ENCODE measurements at regions not wholly inside any gene's neighbourhood (a gene's known extent, or its start where the extent isn't known, plus 50 kb on each side); places are given as distances from the start of the nearest gene placed in this dataset.
A peak's percentile ranks its signal among the peaks of the same experiment; 100 is the strongest.

GRCh38 chr4:4627111-4627510, 85.3 kb upstream of the STX18 start (continued):
- no peak for TF ChIP-seq ATF6 (CRISPR knock-in tag; IDR thresholded peaks at IDR 0.05)
- TF ChIP-seq MYBL2 (IDR thresholded peaks at IDR 0.05; ENCODE audit: low read depth): no peak
- no peak for TF ChIP-seq MYBL2 (CRISPR knock-in tag; IDR thresholded peaks at IDR 0.05; ENCODE audit: borderline replicate concordance)
- no peak for TF ChIP-seq NELFE (IDR thresholded peaks at IDR 0.05; ENCODE audit: insufficient read depth, insufficient read length)

DNA sequence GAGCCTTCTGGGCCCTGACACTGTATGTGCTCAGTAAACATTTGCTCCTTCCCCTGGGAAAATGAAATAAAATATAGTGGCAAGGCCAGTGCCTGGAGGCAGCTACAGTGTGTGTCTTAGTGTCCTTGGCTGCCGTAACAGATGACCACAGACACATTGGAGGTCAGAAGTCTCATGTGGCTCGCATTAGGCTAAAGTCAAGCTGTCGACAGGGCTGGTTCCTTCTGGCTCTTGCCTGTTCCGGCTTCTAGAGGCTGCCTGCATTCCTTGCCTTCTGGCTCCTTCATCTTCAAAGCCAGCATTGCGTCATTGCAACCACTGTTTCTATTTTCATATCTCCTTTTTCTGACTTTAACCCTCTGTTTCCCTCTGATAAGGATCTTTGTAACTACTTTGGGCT, 83.6 kb upstream of the STX18 start:
- Histone ChIP-seq H3K36me3 (ENCODE audit: control insufficient read depth, insufficient read depth, low read length) (no peaks in the 10 kb centered on the region), H3K9ac (ENCODE audit: insufficient read depth in 1 of 2, low read depth in 2 of 2, low read length in 2 of 2) (no peak overlapping the region), H3K9me3 (replicated peaks; ENCODE audit: control insufficient read depth, insufficient read depth, low read depth, low read length) (no peaks in the 10 kb centered on the region), H4K20me1 (replicated peaks; ENCODE audit: control insufficient read depth, insufficient read depth, low read length) (0 out of 2 replicates have a peak, but pooled peaks cover 3% of the 10 kb centered on the region), H3K4me3 (no peak overlapping the region), H3K27ac (ENCODE audit: extremely low read depth, low read depth, low read length) (no peak overlapping the region), H3K4me2 (ENCODE audit: insufficient read depth, low read length) (no peak overlapping the region), H3K4me1 (replicated peaks in 1 of 2; ENCODE audit: control insufficient read depth in 2 of 2, insufficient read depth in 2 of 2, low read length in 2 of 2) (no peaks in the 10 kb centered on the region; a peak in 1 of 5 replicates), H3K27me3 (ENCODE audit: control insufficient read depth in 2 of 2, insufficient read depth in 2 of 2, low read length in 2 of 2) (0 out of 5 replicates have a peak, but pooled peaks cover 0 to 8% of the 10 kb centered on the region in 2 experiments), H3K79me2 (ENCODE audit: control insufficient read depth, insufficient read depth, low read length) (no peaks in the 10 kb centered on the region), H3K9me1 (ENCODE audit: control insufficient read depth, insufficient read depth, low read length) (no peaks in the 10 kb centered on the region), H2AFZ (ENCODE audit: low read depth, low read length) (no peak overlapping the region)
- POLR2A ChIA-PET: no interaction called here
- in situ Hi-C loops (cut with MboI) (no loop called here), intact Hi-C loops (cut with micrococcal nuclease) (no loop called here)
- CTCF ChIA-PET (ENCODE audit: low intra/inter-chr PET ratio): no interaction called here
- DNase-seq (ENCODE audit: extremely low read depth in 1 of 4, low spot score in 3 of 4) (no peak), ATAC-seq (no peak; the same call in 1 of the 3 replicates), FAIRE-seq (no peak)
- 12% methylated on average over 5 of the region's 5 CpGs for WGBS (ENCODE audit: insufficient coverage, low coverage, missing lambda C conversion rate)
- BruUV-seq (replicated peaks): no TSS peak
- peak; percentile 45; the same call in 1 of the 2 replicates for TF ChIP-seq KLF16 (IDR thresholded peaks at IDR 0.05)
- TF ChIP-seq RBFOX2 (IDR thresholded peaks at IDR 0.05; ENCODE audit: low read depth, low read length): no peak
- peak; percentile 50; the same call in 1 of the 2 replicates for TF ChIP-seq ATF3 (IDR thresholded peaks at IDR 0.05)
- no peak for TF ChIP-seq ATF3 (CRISPR knock-in tag; conservative IDR thresholded peaks at IDR 0.05)
- peak; percentile 48; the same call in 1 of the 2 replicates for TF ChIP-seq CEBPB (tag; IDR thresholded peaks at IDR 0.05)
- peak; percentile 71 for TF ChIP-seq REST (IDR thresholded peaks at IDR 0.05; ENCODE audit: borderline replicate concordance)
- no peak for TF ChIP-seq REST (CRISPR knock-in tag; IDR thresholded peaks at IDR 0.05; ENCODE audit: low read depth)
- no peak for TF ChIP-seq HMG20B (CRISPR knock-in tag; IDR thresholded peaks at IDR 0.05)

Measured in K562 (cell line).